Upper lobe of left lung (tissue), 4 donors: ENCODE measurements at regions not wholly inside any gene's neighbourhood (a gene's known extent, or its start where the extent isn't known, plus 50 kb on each side); places are given as distances from the start of the nearest gene placed in this dataset.

Experiments used
- CTCF ChIP-seq, 6 experiments: fragments of 450-650 bp in 4 of 6; fragments of 200-600 bp in 2 of 6; sonication (generic) in 2 of 6; IDR thresholded peaks; one replicate each; pipeline ENCODE4 v1.5.1; 2016 to 2019; ENCODE audit warnings: antibody characterized with exemption in 6 of 6
- EP300 ChIP-seq, 4 donors: sonication (generic); formaldehyde crosslinking; IDR thresholded peaks; one replicate each; pipeline ENCODE4 v1.5.1; 2017; ENCODE audit warnings: antibody characterized with exemption in 4 of 4, control low read depth in 2 of 4
- POLR2AphosphoS5 ChIP-seq, 2 donors: sonication (generic); formaldehyde crosslinking; IDR thresholded peaks; one replicate each; pipeline ENCODE4 v1.5.1; 2017; ENCODE audit warnings: antibody characterized with exemption in 2 of 2

GRCh38 chr7:20952916-20953315, 166.2 kb upstream of the SP8 start:
- TF ChIP-seq CTCF (IDR thresholded peaks at IDR 0.05) = no peak
- no peak for TF ChIP-seq EP300 (IDR thresholded peaks at IDR 0.05)
- no peak for TF ChIP-seq POLR2AphosphoS5 (IDR thresholded peaks at IDR 0.05)
